IPS-NIHi7 (cell line): ENCODE measurements at regions not wholly inside any gene's neighbourhood (a gene's known extent, or its start where the extent isn't known, plus 50 kb on each side); places are given as distances from the start of the nearest gene placed in this dataset.

Experiments used
- DNase-seq: peaks from one replicate; pipeline ENCODE4 v3.0.0; 2012; ENCODE audit warnings: mixed read lengths; ENCODE audit errors: extremely low spot score

GRCh38 chr15:47460795-47461573 is 256.3 kb upstream of the SEMA6D start:
- no peak for DNase-seq

- no peak for DNase-seq
Observed at GRCh38 chr15:47461652-47462141, 255.6 kb upstream of the SEMA6D start.

- DNase-seq: no peak
Observed at GRCh38 chr15:47466357-47466756, 250.9 kb upstream of the SEMA6D start.

GRCh38 chr15:47470983-47471382 is 246.3 kb upstream of the SEMA6D start:
- no peak for DNase-seq

GRCh38 chr15:47473106-47473725 is 244.1 kb upstream of the SEMA6D start:
- DNase-seq: no peak

GRCh38 chr15:47473832-47474231 is 243.5 kb upstream of the SEMA6D start:
- no peak for DNase-seq

GRCh38 chr15:47475336-47475735 is 242.0 kb upstream of the SEMA6D start:
- no peak for DNase-seq

- DNase-seq: no peak
Observed at GRCh38 chr15:47477341-47477740, 240.0 kb upstream of the SEMA6D start.

GRCh38 chr15:47484059-47484458 is 233.2 kb upstream of the SEMA6D start:
- DNase-seq: no peak

- no peak for DNase-seq
Observed at GRCh38 chr15:47484997-47485396, 232.3 kb upstream of the SEMA6D start.

- no peak for DNase-seq
Observed at GRCh38 chr15:47485419-47485818, 231.9 kb upstream of the SEMA6D start.

- no peak for DNase-seq
Observed at GRCh38 chr15:47486040-47486439, 231.3 kb upstream of the SEMA6D start.

- no peak for DNase-seq
Observed at GRCh38 chr15:47492195-47492594, 225.1 kb upstream of the SEMA6D start.

- DNase-seq: no peak
Observed at GRCh38 chr15:47493357-47494247, 223.7 kb upstream of the SEMA6D start.

GRCh38 chr15:47496343-47497185 is 220.7 kb upstream of the SEMA6D start:
- no peak for DNase-seq

GRCh38 chr15:47500842-47501241 is 216.5 kb upstream of the SEMA6D start:
- no peak for DNase-seq

GRCh38 chr15:47502041-47502440 is 215.3 kb upstream of the SEMA6D start:
- no peak for DNase-seq

- no peak for DNase-seq
Observed at GRCh38 chr15:47503876-47504275, 213.4 kb upstream of the SEMA6D start.

- no peak for DNase-seq
Observed at GRCh38 chr15:47504624-47505256, 212.6 kb upstream of the SEMA6D start.

- DNase-seq: no peak
Observed at GRCh38 chr15:47505712-47506328, 211.5 kb upstream of the SEMA6D start.
